Hepatic stellate cell (primary cell): ENCODE measurements at regions not wholly inside any gene's neighbourhood (a gene's known extent, or its start where the extent isn't known, plus 50 kb on each side); places are given as distances from the start of the nearest gene placed in this dataset.

Experiments used
- DNase-seq: peaks from one replicate; pipeline ENCODE4 v3.0.0; 2011; ENCODE audit warnings: low spot score

DNA sequence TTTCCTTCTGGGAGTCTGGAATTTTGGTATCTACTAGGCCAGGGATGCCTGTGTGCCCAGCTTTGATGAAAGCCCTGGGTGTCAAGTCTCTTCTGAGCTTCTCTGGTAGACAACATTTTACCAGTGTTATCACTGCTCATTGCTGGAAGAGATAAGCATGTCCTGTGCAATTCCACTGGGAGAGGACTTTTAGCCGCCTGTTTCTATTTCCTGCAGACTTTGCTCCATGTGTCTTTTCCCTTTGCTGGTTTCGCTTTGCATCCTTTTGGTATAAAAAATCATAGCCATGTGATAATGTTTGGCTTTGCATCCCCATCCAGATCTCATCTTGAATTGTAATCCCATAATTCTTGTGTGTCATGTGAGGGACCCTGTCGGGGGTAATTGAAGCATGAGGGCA is 163.2 kb downstream of the SLC28A3 start:
- DNase-seq = no peak

DNA sequence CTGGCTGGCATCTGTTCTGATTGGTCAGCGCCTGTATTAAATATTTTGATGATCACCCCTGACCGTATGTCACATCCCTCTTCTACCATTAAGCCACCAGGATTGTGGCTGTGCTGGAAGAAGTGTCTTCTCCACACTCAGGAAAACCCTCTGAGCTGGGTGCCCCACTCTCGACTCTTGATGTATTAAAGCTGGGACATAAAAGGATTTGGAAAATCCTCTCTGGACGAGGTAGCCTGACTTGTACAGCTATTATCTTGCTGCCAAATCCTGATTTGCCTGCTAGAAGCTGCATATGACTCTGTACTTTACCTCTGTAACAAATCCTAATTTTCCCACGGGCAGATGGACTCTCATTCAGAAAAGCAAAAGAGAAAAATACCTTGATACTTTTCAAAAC is 161.0 kb downstream of the SLC28A3 start:
- DNase-seq = no peak

DNA sequence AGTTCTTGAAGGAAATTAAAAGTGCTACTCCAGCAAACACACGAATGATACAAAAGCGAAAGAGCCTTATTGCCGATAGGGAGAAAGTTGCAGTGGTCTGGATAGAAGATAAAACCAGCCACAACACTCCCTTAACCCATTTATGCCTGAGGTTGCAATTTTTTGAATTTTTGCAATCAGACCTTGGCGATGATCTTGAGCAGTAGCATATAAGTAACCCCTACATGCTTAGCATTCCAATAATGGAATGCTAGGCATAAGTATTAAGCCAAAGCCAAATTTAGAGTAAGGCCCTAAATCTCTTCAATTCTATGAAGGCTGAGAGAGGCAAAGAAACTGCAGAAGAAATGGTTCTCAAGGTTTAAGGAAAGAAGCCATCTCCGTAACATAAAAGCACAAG is 153.5 kb downstream of the SLC28A3 start:
- DNase-seq = no peak

DNA sequence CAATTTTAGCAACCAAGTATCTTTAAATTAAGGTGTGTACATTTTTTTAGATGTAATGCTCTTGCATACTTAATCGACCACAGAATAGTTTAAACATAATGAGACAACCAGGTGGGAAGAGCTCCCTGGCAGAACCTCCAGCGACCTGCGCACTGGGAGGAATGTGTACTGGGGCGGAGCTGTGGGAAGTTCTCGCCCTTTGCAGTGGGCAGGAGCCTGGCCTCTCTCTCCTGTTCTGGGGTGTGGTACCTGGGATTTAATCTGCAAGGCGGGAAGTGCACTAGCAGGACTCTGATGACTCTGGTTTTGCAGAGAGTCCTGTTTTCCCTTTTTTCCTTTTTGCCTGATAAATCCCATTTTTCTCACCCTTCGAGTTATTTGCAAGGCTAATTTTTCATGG is 150.7 kb downstream of the SLC28A3 start:
- DNase-seq = no peak

GRCh38 chr9:84190411-84190810 is 150.1 kb downstream of the SLC28A3 start:
- no peak for DNase-seq

DNA sequence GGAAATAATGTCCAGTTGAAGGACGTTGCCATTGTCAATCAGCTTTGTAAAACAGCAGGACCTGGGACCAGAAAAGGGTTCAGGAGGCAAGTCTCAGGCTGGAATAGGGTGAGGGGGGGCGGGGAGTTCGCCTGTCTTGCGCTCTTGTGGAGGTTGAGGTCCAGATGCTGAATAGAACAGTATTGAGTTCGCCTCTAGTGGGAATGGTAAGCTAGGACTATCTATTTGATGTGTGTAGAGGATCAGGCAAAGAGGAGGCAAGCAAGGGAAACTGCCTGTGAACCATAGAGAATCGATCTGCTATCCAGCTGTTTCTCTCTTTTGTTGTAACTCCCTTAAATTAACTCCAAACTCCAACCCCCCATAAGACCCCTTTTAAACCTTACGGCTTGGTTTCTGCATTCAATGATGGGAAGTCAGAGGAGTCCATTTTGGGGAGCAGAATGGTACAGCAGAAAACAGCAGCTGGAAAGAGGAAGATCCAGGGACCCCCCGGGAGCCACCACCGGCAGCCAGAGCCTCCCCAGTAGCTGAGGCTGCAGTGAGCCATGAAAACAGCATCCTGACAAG is 133.7 kb downstream of the SLC28A3 start:
- no peak for DNase-seq

DNA sequence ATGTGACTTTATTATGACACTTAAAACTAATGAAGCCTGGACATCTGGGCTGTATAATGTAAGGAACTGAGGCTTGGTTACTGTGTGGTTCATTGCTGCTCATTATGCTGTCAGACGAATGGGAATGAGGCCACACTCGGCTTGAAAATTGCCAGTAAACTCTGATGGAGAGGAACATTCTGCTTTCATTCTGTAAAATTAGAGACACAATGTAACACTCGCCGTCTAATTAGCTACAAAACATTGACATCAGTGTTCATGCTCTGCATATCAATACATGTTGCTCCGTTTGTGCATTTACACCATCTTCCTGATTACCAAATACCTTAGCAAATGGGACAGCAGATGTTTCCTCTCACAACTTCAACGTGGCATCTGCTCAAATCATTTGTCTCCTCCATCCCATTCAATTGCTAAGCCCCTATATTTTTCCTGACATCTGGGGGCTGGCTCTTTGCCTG is 133.0 kb downstream of the SLC28A3 start:
- no peak for DNase-seq

GRCh38 chr9:84212246-84212645 is 128.3 kb downstream of the SLC28A3 start:
- DNase-seq = no peak

DNA sequence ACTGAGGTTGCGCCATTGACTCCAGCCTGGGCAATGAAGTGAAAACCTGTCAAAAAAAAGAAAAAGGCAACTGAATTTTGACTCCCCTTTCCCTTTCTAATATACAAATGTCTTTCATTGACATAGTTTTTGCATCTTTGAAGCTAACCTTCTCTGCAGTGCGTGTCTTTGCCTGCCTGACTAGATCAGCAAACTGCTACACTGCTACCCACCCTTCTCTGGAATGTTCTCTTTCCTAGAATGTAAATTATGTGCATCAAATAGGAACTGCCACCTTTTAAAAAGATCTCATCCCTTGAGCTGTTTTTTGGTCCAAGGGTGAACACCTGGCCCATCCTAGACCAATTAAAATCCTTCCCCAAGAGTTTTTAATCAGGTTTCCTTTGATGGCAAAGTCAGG is 127.6 kb downstream of the SLC28A3 start:
- DNase-seq = no peak

GRCh38 chr9:84216151-84216550 is 124.4 kb downstream of the SLC28A3 start:
- no peak for DNase-seq

DNA sequence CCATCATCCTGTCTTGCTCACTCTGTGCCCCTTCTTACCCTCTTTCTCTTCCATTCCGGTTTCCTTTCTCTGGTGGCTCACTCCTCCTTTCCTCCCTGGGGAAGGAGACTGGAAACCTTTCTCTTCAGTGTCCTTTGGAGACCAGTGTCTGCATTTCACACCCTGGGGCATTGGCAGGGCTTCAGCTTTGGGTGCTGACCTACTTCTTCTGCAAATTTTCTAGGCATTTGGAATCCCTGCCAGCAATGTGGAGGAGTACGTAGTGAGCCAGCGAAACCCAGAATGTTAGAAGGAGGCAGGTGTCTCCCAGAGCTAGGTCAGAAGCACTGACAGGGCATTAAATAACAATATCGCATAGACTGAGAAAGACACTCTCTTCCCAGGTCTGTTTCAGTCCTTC is 122.2 kb downstream of the SLC28A3 start:
- no peak for DNase-seq

GRCh38 chr9:84224246-84224645 is 116.3 kb downstream of the SLC28A3 start:
- no peak for DNase-seq
